ENCODE measurements at regions not wholly inside any gene's neighbourhood (a gene's known extent, or its start where the extent isn't known, plus 50 kb on each side); places are given as distances from the start of the nearest gene placed in this dataset.

DNA sequence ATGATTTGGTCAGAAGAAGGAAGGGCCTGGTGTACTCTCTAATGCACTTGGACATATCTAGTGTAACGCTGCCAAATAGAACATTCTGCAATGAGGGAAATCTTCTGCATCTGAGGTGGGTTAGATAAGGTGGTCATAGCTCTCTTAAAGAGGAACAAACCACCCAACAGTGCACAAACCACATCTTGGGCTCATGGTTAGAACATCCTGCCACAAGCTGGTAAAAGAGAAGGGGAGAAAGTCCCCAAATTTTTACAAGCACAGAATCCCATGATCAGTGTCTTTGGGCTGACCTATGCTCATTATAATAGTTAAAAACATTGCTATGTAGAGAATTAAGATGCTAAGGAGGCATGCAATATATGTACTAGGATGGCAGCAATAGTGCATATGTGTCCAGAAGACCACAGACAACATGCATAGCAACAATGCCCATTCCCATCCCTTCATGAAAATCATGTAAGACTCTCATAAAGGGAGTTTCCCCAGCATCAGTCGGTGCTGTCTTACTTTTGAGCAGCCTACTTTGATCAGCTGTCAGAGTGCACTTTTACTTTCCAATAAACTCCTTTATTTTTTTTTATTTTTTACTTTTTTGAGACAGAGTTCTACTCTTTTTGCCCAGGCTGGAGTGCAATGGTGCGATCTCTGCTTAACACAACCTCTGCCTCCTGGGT, 99.7 kb upstream of the SLC7A11 start:
- TF ChIP-seq, protein P1, sequence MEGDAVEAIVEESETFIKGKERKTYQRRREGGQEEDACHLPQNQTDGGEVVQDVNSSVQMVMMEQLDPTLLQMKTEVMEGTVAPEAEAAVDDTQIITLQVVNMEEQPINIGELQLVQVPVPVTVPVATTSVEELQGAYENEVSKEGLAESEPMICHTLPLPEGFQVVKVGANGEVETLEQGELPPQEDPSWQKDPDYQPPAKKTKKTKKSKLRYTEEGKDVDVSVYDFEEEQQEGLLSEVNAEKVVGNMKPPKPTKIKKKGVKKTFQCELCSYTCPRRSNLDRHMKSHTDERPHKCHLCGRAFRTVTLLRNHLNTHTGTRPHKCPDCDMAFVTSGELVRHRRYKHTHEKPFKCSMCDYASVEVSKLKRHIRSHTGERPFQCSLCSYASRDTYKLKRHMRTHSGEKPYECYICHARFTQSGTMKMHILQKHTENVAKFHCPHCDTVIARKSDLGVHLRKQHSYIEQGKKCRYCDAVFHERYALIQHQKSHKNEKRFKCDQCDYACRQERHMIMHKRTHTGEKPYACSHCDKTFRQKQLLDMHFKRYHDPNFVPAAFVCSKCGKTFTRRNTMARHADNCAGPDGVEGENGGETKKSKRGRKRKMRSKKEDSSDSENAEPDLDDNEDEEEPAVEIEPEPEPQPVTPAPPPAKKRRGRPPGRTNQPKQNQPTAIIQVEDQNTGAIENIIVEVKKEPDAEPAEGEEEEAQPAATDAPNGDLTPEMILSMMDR (IDR thresholded peaks at IDR 0.05): no peak
- TF ChIP-seq POLR2A (IDR thresholded peaks at IDR 0.05) (no peak), POLR2AphosphoS5 (IDR thresholded peaks at IDR 0.05) (no peak)
